H1 (cell line): ENCODE measurements at regions not wholly inside any gene's neighbourhood (a gene's known extent, or its start where the extent isn't known, plus 50 kb on each side); places are given as distances from the start of the nearest gene placed in this dataset.

Experiments
- CTCF ChIA-PET: fragments of 300-600 bp; sonication (Branson Sonifier 250); formaldehyde crosslinking; loops from one replicate; lab custom pipeline; 2021; ENCODE audit not compliant: partially characterized antibody; lab: Charles Lee
- POLR2A ChIA-PET: fragments of 300-600 bp; sonication (Branson Sonifier 250); formaldehyde crosslinking; loops from one replicate; lab custom pipeline; 2021; ENCODE audit warnings: inconsistent platforms; ENCODE audit not compliant: partially characterized antibody; lab: Charles Lee
- DNase-seq, 2 experiments: peaks; one replicate each; pipeline versions ENCODE4 v3.0.0 to v3.0.0-alpha.2; 2010 to 2022; ENCODE audit warnings: low spot score in 2 of 2, low read depth in 1 of 2, mixed read lengths in 1 of 2
- FAIRE-seq: peaks from 2 replicates; lab custom pipeline; 2011; peaks lifted over from hg19 to GRCh38; lab: Jason Lieb, UNC
- H2AFZ ChIP-seq: 2 replicates; pipeline ENCODE4 v1.8.1; 2012; ENCODE audit warnings: low read length, inconsistent platforms
- H2AK5ac ChIP-seq: 2 replicates; pipeline ENCODE4 v1.6.1; 2013; ENCODE audit warnings: low read depth, low read length
- H2BK120ac ChIP-seq: replicated peaks from 2 replicates; pipeline ENCODE3; 2013; ENCODE audit warnings: low read depth, low read length, inconsistent platforms
- H2BK12ac ChIP-seq: 2 replicates; pipeline ENCODE4 v1.6.1; 2013; ENCODE audit warnings: low read depth, low read length
- H2BK15ac ChIP-seq: 2 replicates; pipeline ENCODE4 v1.6.1; 2013; ENCODE audit warnings: low read length
- H2BK20ac ChIP-seq: 2 replicates; pipeline ENCODE4 v1.6.1; 2013; ENCODE audit warnings: low read length
- H2BK5ac ChIP-seq: 2 replicates; pipeline ENCODE4 v1.6.1; 2013; ENCODE audit warnings: low read depth, low read length
- H3K14ac ChIP-seq: 2 replicates; pipeline ENCODE4 v1.6.1; 2013; ENCODE audit warnings: inconsistent platforms; ENCODE audit not compliant: insufficient read length
- H3K18ac ChIP-seq: 2 replicates; pipeline ENCODE4 v1.6.1; 2013; ENCODE audit warnings: low read length; ENCODE audit errors: extremely low read depth
- H3K23ac ChIP-seq: 2 replicates; pipeline ENCODE4 v1.6.1; 2013; ENCODE audit warnings: inconsistent platforms; ENCODE audit not compliant: insufficient read length
- H3K23me2 ChIP-seq: 2 replicates; pipeline ENCODE4 v1.6.1; 2013; ENCODE audit warnings: low read depth, low read length
- H3K27ac ChIP-seq: 2 replicates; pipeline ENCODE4 v1.6.1; 2011; ENCODE audit warnings: low read depth, low read length, inconsistent platforms
- H3K27me3 ChIP-seq, 4 experiments: replicated peaks in 1 of 4; 1 replicate in 1 of 4; 2 replicates in 3 of 4; pipeline versions ENCODE4 v1.6.1 to v1.8.1; 2011 to 2013; ENCODE audit warnings: low read length in 3 of 4, mild to moderate bottlenecking in 3 of 4, inconsistent platforms in 2 of 4, mixed read lengths in 2 of 4, moderate library complexity in 1 of 4; ENCODE audit not compliant: control insufficient read depth in 3 of 4, insufficient read depth in 3 of 4; ENCODE audit errors: extremely low read depth in 1 of 4
- H3K36me3 ChIP-seq, 4 experiments: 2 replicates each; pipeline versions ENCODE4 v1.6.1 to v1.8.1; 2011 to 2013; ENCODE audit warnings: mild to moderate bottlenecking in 4 of 4, low read length in 3 of 4, moderate library complexity in 2 of 4, control low read depth in 1 of 4, inconsistent platforms in 1 of 4; ENCODE audit not compliant: insufficient read depth in 4 of 4, control insufficient read depth in 2 of 4
- H3K4ac ChIP-seq: replicated peaks from 2 replicates; pipeline ENCODE3; 2013; ENCODE audit warnings: low read length, low read depth, mixed read lengths, inconsistent platforms; ENCODE audit not compliant: insufficient read length
- H3K4me1 ChIP-seq, 4 experiments: replicated peaks in 1 of 4; 1 replicate in 1 of 4; 2 replicates in 3 of 4; pipeline versions ENCODE4 v1.6.1 to v1.8.1; 2011 to 2013; ENCODE audit warnings: low read length in 3 of 4, inconsistent platforms in 2 of 4, mixed read lengths in 1 of 4; ENCODE audit not compliant: insufficient read depth in 4 of 4, control insufficient read depth in 3 of 4
- H3K4me2 ChIP-seq, 2 experiments: 2 replicates each; pipeline versions ENCODE4 v1.6.1 to v1.8.1; 2011 to 2013; ENCODE audit warnings: low read depth in 2 of 2, low read length in 2 of 2, control low read depth in 1 of 2, inconsistent platforms in 1 of 2, mild to moderate bottlenecking in 1 of 2; ENCODE audit not compliant: insufficient read depth in 1 of 2
- H3K4me3 ChIP-seq, 4 experiments: fragments of 200-600, 300-600 bp in 1 of 4; sonication (generic), shearing (Covaris generic), sonication (Bioruptor Twin) in 1 of 4; 2 replicates each; pipeline versions ENCODE4 v1.5.1 to v1.8.1; 2011 to 2016; ENCODE audit warnings: low read length in 4 of 4, low read depth in 3 of 4, control low read depth in 2 of 4, inconsistent platforms in 2 of 4, mild to moderate bottlenecking in 2 of 4, mixed read lengths in 1 of 4, moderate library complexity in 1 of 4; ENCODE audit not compliant: insufficient read depth in 2 of 4; ENCODE audit errors: extremely low read depth in 1 of 4
- H3K56ac ChIP-seq: replicated peaks from 2 replicates; pipeline ENCODE3; 2013; ENCODE audit warnings: low read depth, mild to moderate bottlenecking, mixed read lengths, low read length, inconsistent platforms; ENCODE audit not compliant: insufficient read length
- H3K79me1 ChIP-seq: 2 replicates; pipeline ENCODE4 v1.6.1; 2013; ENCODE audit warnings: low read depth, low read length, control low read depth
- H3K79me2 ChIP-seq, 2 experiments: 2 replicates each; pipeline versions ENCODE4 v1.6.1 to v1.8.1; 2012 to 2013; ENCODE audit warnings: low read length in 2 of 2, mild to moderate bottlenecking in 2 of 2, inconsistent platforms in 1 of 2; ENCODE audit not compliant: insufficient read depth in 2 of 2, control insufficient read depth in 1 of 2
- H3K9ac ChIP-seq, 4 experiments: replicated peaks in 1 of 4; 1 replicate in 1 of 4; 2 replicates in 3 of 4; pipeline versions ENCODE4 v1.6.1 to v1.8.1; 2011 to 2013; ENCODE audit warnings: low read depth in 3 of 4, low read length in 3 of 4, control low read depth in 2 of 4, mild to moderate bottlenecking in 2 of 4, moderate library complexity in 2 of 4, inconsistent platforms in 1 of 4; ENCODE audit errors: extremely low read depth in 1 of 4
- H3K9me3 ChIP-seq, 2 experiments: 2 replicates each; pipeline versions ENCODE4 v1.6.1 to v1.8.1; 2012 to 2013; ENCODE audit warnings: mild to moderate bottlenecking in 2 of 2, moderate library complexity in 2 of 2, control low read depth in 1 of 2, inconsistent platforms in 1 of 2, low read depth in 1 of 2, low read length in 1 of 2, mixed read lengths in 1 of 2; ENCODE audit not compliant: insufficient read depth in 2 of 2
- H4K20me1 ChIP-seq, 2 experiments: replicated peaks in 1 of 2; 2 replicates each; pipeline versions ENCODE3 to v1.8.1; 2011 to 2013; ENCODE audit warnings: inconsistent platforms in 2 of 2, low read length in 2 of 2, mild to moderate bottlenecking in 1 of 2; ENCODE audit not compliant: insufficient read depth in 2 of 2, control insufficient read depth in 1 of 2
- H4K5ac ChIP-seq: 2 replicates; pipeline ENCODE4 v1.6.1; 2013; ENCODE audit warnings: low read length, low read depth, mixed read lengths, inconsistent platforms; ENCODE audit not compliant: insufficient read length
- H4K8ac ChIP-seq: 2 replicates; pipeline ENCODE4 v1.8.0; 2013; ENCODE audit warnings: mild to moderate bottlenecking, moderate library complexity, low read length, inconsistent platforms; ENCODE audit not compliant: insufficient read depth; ENCODE audit errors: extremely low read depth
- H4K91ac ChIP-seq: replicated peaks from 2 replicates; pipeline ENCODE3; 2013; ENCODE audit warnings: low read length, mixed read lengths, inconsistent platforms; ENCODE audit not compliant: insufficient read length
- BCL11A ChIP-seq, 2 experiments: IDR thresholded peaks; one replicate each; pipeline ENCODE4 v1.6.1; 2011; ENCODE audit warnings: low read depth in 2 of 2, low read length in 2 of 2, mild to moderate bottlenecking in 2 of 2
- CBX5 ChIP-seq: fragments of 300-800, 300-1000 bp; sonication (generic); IDR thresholded peaks from 2 replicates; pipeline ENCODE4 v1.7.1; 2016; ENCODE audit warnings: antibody characterized with exemption, low read length, low read depth
- CBX8 ChIP-seq: fragments of 300-800, 300-1000 bp; sonication (generic); IDR thresholded peaks from 2 replicates; pipeline ENCODE4 v1.7.1; 2016; ENCODE audit warnings: low read depth, low read length, borderline replicate concordance
- CTBP2 ChIP-seq: IDR thresholded peaks from 2 replicates; pipeline ENCODE4 v1.7.0; 2011; ENCODE audit warnings: borderline replicate concordance, mild to moderate bottlenecking, moderate library complexity, mixed read lengths, low read length; ENCODE audit not compliant: insufficient read depth, insufficient read length
- EGR1 ChIP-seq: IDR thresholded peaks from 2 replicates; pipeline ENCODE4 v1.6.1; 2011; ENCODE audit warnings: low read depth, low read length, borderline replicate concordance
- GABPA ChIP-seq: IDR thresholded peaks from 2 replicates; pipeline ENCODE4 v1.6.1; 2011; ENCODE audit warnings: mild to moderate bottlenecking, low read length, moderate library complexity, borderline replicate concordance; ENCODE audit not compliant: insufficient read depth
- KDM1A ChIP-seq: fragments of 200-600, 300-600 bp; sonication (generic); IDR thresholded peaks from 2 replicates; pipeline ENCODE4 v1.7.1; 2016; ENCODE audit warnings: mild to moderate bottlenecking, low read length, borderline replicate concordance
- MAFK ChIP-seq: IDR thresholded peaks from 2 replicates; pipeline ENCODE4 v1.6.1; 2012; ENCODE audit warnings: low read depth, mild to moderate bottlenecking, improper control_type of control experiment, low read length
- POLR2A ChIP-seq, 2 experiments: IDR thresholded peaks; 1 replicate in 1 of 2; 2 replicates in 1 of 2; pipeline ENCODE4 v1.6.1; 2011; ENCODE audit warnings: low read depth in 2 of 2, low read length in 2 of 2, mild to moderate bottlenecking in 2 of 2; ENCODE audit errors: control extremely low read depth in 1 of 2
- SAP30 ChIP-seq: fragments of 300-600 bp; sonication (generic); IDR thresholded peaks from 2 replicates; pipeline ENCODE4 v1.7.1; 2012; ENCODE audit warnings: low read length, moderate library complexity, mild to moderate bottlenecking, inconsistent platforms; ENCODE audit not compliant: insufficient read depth, insufficient replicate concordance
- SP4 ChIP-seq: IDR thresholded peaks from 2 replicates; pipeline ENCODE4 v1.6.1; 2012; ENCODE audit warnings: low read length, inconsistent platforms
- SUZ12 ChIP-seq: fragments of 200-600 bp; sonication (generic); IDR thresholded peaks from 2 replicates; pipeline ENCODE4 v1.6.1; 2012; ENCODE audit warnings: mild to moderate bottlenecking, inconsistent platforms, low read length, moderate library complexity, mixed read lengths
- TCF12 ChIP-seq: IDR thresholded peaks from 2 replicates; pipeline ENCODE4 v1.6.1; 2011; ENCODE audit warnings: low read depth, mild to moderate bottlenecking, low read length
- YY1 ChIP-seq: IDR thresholded peaks from 2 replicates; pipeline ENCODE4 v1.6.1; 2011; ENCODE audit warnings: low read depth, mild to moderate bottlenecking, low read length
- WGBS, 2 experiments: shearing (Covaris generic) in 1 of 2; methylation state at CpG; one replicate each; pipeline versions ENCODE4 v1.1.6 to v1.1.7; 2013 to 2015; ENCODE audit warnings: low lambda C conversion rate in 2 of 2, mixed read lengths in 2 of 2, inconsistent platforms in 1 of 2, low coverage in 1 of 2, missing lambda C conversion rate in 1 of 2; ENCODE audit not compliant: insufficient replicate concordance in 2 of 2, insufficient coverage in 1 of 2, insufficient read length in 1 of 2; ENCODE audit errors: extremely low coverage in 1 of 2, missing lambda C conversion rate in 1 of 2; 5-methylcytosine and 5-hydroxymethylcytosine counted together
- TF ChIP-seq, protein P1 (sequence below): IDR thresholded peaks from 2 replicates; pipeline ENCODE4 v1.6.1; 2012; ENCODE audit warnings: inconsistent platforms

DNA sequence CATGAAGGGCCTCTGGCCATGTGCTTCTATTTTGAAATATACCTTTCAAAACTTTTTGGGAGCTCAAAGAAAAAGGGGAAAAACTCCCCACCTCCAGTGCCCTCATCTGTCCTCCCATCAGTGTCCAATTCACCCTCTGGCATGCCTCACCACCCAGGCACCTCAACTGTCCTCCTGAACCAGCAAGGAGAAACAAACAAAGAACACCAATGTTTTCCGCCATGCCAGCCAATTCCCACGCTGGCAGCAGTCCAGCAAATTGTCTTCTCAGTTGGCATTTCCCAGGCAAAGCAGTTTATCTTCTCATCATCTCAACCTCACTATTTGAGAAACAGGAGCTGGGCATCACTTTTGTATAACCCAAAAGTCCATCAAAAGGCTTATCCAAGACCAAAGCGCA is 496.9 kb downstream of the SOX6 start:
- no peak overlapping the region for H3K4me2 ChIP-seq
- H2BK15ac ChIP-seq, result no peak overlapping the region
- no peak overlapping the region for H2BK20ac ChIP-seq
- H3K27ac ChIP-seq, result no peak overlapping the region
- H3K9me3 ChIP-seq, result no peaks in the 10 kb centered on the region
- H4K20me1 ChIP-seq, result no peaks in the 10 kb centered on the region
- H2AFZ ChIP-seq, result no peak overlapping the region
- WGBS, 2 experiments, result 89% methylated on average over 3 of the region's 3 CpGs; no CpG with 5 or more reads in 1 of the 2 experiments
- H3K79me1 ChIP-seq, result no peaks in the 10 kb centered on the region
- H3K9ac ChIP-seq, result no peak overlapping the region
- no peak overlapping the region for H2BK120ac ChIP-seq
- no peak overlapping the region for H2BK12ac ChIP-seq
- H4K8ac ChIP-seq, result no peak overlapping the region
- TF ChIP-seq, protein P1, sequence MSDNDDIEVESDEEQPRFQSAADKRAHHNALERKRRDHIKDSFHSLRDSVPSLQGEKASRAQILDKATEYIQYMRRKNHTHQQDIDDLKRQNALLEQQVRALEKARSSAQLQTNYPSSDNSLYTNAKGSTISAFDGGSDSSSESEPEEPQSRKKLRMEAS, result no peak
- TF ChIP-seq SP4 (no peak), KDM1A (no peak), CBX5 (no peak), BCL11A (IDR thresholded peaks at IDR 0.05; ENCODE audit: low read depth in 2 of 2, low read length in 2 of 2) (no peak), TCF12 (no peak), GABPA (no peak), SUZ12 (no peak), CBX8 (no peak), CTBP2 (no peak), YY1 (no peak), POLR2A (IDR thresholded peaks at IDR 0.05; ENCODE audit: control extremely low read depth in 1 of 2, low read depth in 2 of 2, low read length in 2 of 2) (no peak), MAFK (no peak), EGR1 (no peak), SAP30 (no peak)
- H3K23me2 ChIP-seq, result no peaks in the 10 kb centered on the region
- no peak overlapping the region for H4K5ac ChIP-seq
- H2BK5ac ChIP-seq, result no peak overlapping the region
- DNase-seq (no peak), FAIRE-seq (no peak)
- no peak overlapping the region for H4K91ac ChIP-seq
- POLR2A ChIA-PET, result no interaction called here
- peaks cover 0 to 3% (median 2%) of the 10 kb centered on the region in 4 experiments; a peak in 3 of 7 replicates for H3K4me1 ChIP-seq
- H3K4me3 ChIP-seq, result no peak overlapping the region
- H2AK5ac ChIP-seq, result no peak overlapping the region
- no peaks in the 10 kb centered on the region for H3K27me3 ChIP-seq
- no peak overlapping the region for H3K23ac ChIP-seq
- H3K4ac ChIP-seq, result no peak overlapping the region
- H3K18ac ChIP-seq, result no peak overlapping the region
- H3K36me3 ChIP-seq, result no peaks in the 10 kb centered on the region
- H3K14ac ChIP-seq, result no peak overlapping the region
- H3K79me2 ChIP-seq, result no peaks in the 10 kb centered on the region
- H3K56ac ChIP-seq, result no peak overlapping the region
- CTCF ChIA-PET, result interaction anchor here (0.7 kb wide), 1 partner anchor 19 kb away, joined by 3 read pairs; no protein-coding TSS in a partner anchor
